Fibroblast of skin of left biceps (primary cell): ENCODE measurements at regions not wholly inside any gene's neighbourhood (a gene's known extent, or its start where the extent isn't known, plus 50 kb on each side); places are given as distances from the start of the nearest gene placed in this dataset.
"Not testable (repeated sequence)": the region's sequence is repeated elsewhere in the genome, so short reads cannot be mapped to it uniquely, and the experiment has no call there.

ENCODE experiments used
- DNase-seq, 2 experiments: peaks; one replicate each; pipeline ENCODE4 v3.0.0-alpha.2; 2013; ENCODE audit warnings: low read depth in 2 of 2

DNA sequence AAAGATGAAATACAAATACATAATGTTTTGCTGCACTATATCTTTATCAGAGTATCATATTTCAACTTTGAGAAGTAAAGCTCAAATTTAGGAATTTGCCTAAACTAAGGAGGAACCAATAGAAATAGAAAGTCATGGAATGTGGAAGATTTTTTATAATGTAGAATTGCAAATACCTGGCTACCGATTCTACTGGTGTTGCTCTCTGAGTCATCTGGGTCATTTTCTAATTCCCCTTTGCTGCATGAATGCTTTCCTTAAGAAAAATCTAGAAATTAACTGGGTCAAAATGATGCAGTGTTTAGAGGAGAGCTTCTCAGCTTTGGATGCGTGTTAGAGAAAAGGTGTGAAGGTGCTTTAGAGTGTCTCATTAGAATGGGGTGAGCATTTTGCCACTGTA lies 568.9 kb upstream of the ANKRD30A start:
- DNase-seq: no peak

DNA sequence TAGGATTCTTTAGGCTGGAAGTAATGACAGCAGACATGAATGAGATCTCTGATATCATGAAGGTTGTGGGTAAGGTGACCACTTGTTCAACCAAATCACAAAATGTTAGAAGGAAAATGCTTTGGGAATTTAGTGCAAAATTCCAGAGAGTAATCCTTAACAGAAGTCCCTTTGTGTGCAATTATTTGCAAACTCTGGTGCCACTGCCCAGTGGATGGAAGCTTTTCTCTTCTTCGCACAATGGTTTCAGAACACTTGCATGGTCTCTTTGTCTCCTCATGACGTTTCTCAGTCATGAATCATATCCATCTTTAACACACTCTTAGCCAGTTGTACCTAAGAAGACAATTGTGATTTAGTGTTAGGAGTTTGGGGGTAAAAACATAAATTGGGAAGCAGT lies 570.4 kb upstream of the ANKRD30A start:
- DNase-seq: no peak

DNA sequence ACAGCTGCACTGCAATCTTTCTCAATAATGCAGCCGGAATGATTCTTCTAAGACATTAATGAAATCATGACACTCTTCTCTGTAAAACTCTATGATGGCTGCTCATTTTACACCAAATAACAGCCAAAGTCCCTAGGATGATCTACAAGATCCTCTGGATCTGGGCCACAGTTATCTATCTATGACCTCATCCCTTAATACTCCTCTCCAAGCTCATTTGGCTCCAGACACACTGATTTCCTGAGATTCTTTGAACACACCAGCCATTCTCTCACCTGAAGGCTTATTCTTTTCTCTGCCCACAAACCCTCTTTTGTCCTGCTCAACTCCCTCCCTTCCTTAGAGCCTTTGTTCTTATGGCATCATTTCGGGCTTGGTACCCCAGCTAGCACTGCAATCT lies 577.4 kb upstream of the ANKRD30A start:
- DNase-seq: no peak

DNA sequence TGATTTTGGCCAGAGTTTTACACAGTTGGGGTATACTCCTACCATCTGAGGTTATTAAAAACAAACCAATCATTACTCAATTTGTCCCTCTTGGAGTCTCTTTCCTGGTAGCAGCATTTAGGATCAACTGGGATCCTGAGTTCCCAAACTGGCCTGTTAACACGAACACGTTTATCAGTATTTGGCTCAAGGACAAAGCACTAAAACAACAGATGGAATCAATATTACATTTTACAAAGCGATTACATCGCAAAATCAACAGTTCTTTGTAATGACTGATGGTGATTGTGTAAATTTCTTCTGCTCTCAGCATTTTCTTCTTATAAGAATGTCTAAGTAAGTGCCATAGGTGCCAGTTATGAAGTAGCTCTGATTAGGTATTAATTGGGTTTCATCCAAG lies 582.9 kb upstream of the ANKRD30A start:
- peak in 1 of 2 experiments; percentile 38 for DNase-seq

DNA sequence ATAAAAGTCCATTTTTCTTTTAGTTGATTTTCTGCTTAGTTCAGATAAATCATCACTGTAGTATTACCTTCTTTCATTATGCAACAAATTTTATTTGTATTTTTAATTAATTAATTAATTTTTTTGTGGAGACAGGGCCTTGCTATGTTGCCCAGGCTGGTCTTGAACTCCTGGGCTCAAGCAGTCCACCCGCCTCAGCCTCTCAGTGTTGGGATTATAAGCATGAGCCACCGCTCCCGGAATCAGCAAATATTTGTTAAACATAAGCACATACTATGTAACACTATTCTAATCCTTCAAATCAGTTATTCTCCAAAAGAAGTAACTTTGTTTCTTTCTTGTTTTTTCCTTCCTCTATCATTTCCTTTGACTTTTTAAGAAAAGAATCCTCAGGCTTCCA lies 584.8 kb upstream of the ANKRD30A start:
- DNase-seq: no peak

DNA sequence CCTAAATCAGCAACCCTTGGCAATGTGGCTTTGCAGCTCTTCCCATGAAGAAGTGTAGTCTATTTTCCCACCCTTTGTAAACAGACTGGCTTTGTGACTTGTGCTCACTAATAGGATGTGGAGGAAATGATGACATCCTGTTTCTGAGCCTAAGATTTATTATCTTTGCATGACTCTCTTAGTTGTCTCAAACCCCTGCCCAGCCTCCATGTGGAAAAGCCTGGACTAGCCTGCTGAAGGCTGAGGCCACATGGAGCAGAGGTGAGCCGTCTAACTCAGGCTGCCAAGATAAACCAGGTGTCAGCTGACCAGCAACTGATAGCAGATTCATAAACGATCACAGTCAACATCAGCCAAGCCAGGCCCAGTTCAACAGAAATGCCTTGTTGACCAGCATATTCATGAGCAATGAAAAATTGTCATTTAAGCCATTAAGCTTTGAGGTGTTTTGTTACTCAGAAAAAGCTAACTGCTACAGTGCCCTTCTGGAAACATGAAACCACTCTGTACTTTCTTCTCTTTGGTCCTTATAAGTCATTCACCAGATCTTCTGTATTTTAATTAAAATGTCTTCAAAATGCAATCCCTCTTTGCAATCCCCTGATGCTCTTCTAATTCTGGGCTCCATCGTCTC lies 586.3 kb upstream of the ANKRD30A start:
- no peak for DNase-seq

DNA sequence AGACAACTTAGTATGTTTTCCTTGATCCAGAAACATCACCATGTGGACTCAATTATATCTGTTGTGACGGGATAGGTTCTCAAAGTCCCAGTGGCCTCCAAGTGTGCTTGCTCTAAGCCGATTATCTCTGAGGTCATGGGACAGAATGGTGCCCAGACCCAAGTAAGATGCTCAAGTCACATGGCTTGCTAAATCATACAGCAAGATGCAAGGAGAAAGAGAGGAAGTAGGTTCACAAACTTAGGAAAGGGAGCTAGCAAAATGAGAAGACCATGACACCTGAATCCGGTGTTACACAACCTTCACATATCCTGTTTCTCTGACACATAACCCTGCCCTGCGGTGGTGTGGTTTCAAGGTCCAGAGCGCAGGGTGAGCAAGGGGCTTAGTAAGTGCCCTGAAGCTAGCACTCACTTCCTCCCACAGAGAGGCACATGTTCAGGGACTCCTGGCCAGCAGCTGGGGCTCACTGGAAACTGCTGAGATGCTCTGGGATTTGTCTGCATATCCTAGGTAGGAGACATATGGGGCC lies 590.9 kb upstream of the ANKRD30A start:
- DNase-seq: no peak

DNA sequence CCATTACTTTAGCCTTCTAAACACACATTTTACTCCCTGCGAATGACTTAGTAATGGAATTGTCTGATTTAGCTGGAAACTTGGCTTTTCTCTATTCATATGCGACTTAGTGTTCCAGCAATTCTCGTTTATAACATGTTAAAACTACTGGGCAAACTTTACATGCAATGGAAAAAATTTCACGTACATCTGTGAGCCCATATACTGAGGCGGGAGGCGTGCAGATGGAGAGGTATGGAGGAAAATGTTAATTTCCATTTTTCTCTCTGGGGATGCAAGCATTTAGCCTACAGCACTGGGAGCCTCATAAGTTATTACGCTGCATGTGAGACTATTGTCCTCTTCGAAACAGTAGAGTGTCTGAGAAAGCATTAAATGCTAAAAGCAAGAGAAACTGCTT lies 591.5 kb upstream of the ANKRD30A start:
- no peak for DNase-seq

DNA sequence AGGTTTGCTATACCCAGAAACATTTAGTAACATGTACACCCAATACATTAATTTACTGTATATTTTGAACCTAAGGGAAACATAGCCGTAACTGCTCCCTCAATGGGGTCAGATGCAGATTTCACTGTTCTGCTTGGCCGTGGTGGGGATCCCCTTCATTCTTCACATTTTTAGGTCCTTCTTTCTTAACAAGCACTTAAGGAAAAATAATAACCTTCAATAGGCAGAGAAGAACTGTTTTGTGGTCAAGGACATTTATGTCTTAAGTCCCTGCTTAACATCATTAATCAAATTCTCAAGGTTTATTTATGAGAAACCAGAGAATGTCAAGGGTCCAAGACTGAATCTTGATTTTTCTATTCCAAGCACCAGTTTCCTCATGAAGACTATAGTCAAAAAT lies 592.1 kb upstream of the ANKRD30A start:
- no peak for DNase-seq

DNA sequence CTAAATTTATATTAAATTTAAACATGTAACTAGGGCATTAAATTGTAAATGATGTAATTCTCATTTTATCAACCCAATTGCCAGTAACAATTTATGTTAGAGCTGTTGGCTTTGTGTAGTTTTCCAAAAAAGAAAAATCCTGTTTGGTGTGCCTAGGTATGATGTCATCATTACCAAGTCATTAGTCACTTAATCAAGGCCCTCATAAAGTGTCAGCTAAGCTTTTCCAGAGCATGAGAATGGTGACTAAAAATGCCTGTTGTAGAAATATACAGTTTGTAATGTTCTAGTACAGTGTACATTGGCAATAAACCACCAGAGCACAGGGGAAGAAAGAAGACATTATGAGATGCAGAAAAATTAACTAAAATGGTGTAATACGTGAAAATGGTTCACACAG lies 593.8 kb upstream of the ANKRD30A start:
- DNase-seq: no peak

DNA sequence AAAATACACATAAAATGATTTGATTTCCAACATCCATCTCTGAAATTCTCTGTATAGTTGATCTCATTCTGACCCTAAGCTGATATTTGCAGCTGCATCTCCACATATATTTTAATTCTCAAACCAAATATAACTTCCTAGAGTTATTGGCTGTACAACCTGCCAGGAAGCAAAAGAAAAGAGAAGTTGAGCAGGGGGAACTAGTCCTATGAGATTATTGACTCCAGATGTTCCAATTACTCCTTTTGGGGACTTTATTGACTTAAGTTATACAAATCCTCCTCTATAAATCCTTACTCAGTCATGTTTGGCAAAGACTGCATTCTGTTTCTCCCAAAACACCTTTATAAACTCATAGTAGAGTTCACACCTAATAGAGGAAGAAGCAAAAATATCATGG lies 599.4 kb upstream of the ANKRD30A start:
- no peak for DNase-seq

DNA sequence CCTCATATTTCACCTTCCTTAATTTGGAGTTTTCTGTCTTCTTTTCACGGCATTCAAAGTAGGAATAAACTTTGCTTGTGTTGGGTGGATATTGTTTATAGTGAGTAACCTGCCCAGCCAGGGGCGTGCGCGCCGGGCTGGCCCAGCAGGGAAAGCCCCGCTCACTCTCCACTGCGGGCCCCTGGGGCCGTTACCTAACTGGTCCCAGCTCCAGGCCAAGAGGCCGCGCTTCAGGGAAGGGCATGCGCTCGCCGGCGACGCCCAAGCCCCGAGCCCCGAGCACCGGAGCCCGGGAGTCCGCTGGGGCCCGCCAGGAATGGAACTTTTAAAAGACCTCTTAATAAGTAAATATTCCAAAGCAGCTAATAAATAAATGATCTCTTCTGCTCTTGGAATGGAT lies 601.3 kb upstream of the ANKRD30A start:
- DNase-seq: not testable (repeated sequence)

DNA sequence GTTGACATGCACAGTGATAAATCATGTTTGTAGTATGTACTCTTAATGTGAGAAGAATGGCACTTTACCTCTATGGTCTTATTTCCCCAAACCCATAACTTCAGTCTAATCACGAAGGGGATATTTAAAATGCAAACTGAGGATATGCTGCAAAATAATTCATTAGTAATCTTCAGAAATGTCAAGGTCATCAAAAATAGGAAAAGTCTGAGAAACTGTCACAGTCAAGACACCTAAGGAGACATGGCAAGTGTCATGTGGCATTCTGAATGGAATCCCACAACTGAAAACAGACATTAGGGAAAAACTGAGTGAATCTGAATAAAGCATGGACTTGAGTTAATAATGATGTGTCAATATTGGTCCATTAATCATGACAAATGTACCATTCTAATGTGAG lies 605.5 kb upstream of the ANKRD30A start:
- DNase-seq: no peak

DNA sequence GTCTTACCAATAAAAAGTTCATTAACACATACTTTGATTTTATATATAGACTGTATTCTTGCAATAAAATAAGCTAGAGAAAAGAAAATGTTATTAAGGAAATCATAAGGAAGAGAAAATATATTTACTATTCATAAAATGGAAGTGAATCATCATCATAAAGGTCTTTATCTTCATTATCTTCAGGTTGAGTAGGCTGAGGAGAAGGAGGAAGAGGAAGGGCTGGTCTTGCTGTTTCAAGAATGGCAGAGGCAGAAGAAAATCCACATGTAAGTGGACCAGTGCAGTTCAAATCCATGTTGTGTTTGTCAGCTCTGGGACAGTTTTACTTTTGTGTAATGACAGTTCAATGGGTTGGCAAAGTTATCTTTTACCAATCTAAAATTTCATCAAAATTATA lies 609.1 kb upstream of the ANKRD30A start:
- DNase-seq: no peak

DNA sequence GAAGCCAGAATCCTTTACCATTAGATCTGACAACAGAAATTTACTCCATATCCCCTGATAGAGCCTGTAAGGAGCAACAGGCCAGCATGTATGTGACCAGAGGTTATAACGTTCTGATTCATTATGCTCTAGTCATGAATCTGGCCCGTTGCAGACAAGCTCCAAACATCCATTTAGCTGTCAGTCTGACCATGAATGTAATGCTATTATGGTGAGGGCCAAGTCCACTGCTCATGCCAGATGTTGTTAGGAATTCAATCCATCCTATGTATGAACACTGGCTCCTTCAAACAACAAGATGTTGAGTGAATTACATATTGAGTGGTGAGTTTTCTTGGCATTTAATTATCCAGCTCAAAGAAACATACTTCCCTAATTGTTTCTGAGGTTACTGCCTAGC lies 610.1 kb upstream of the ANKRD30A start:
- peak; percentile 55 to 67 for DNase-seq

DNA sequence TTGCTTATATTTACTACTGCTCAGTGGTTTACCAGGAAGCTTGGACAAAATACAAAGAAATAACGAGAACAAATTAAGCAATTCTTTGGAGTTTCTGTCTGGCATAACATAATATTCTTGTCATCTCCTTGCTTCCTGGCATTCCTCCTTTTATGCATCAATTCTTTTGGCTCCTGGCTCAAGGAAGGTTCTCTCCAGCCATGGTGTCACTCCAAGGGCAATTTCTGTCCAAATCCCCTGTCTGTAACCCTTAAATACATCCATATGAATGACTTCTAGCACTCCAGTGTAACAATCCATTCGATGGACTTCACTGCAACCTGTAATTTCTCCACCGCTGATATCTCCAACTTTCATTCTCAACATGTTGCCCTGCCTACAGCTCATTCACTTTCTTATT lies 617.7 kb upstream of the ANKRD30A start:
- DNase-seq: no peak

DNA sequence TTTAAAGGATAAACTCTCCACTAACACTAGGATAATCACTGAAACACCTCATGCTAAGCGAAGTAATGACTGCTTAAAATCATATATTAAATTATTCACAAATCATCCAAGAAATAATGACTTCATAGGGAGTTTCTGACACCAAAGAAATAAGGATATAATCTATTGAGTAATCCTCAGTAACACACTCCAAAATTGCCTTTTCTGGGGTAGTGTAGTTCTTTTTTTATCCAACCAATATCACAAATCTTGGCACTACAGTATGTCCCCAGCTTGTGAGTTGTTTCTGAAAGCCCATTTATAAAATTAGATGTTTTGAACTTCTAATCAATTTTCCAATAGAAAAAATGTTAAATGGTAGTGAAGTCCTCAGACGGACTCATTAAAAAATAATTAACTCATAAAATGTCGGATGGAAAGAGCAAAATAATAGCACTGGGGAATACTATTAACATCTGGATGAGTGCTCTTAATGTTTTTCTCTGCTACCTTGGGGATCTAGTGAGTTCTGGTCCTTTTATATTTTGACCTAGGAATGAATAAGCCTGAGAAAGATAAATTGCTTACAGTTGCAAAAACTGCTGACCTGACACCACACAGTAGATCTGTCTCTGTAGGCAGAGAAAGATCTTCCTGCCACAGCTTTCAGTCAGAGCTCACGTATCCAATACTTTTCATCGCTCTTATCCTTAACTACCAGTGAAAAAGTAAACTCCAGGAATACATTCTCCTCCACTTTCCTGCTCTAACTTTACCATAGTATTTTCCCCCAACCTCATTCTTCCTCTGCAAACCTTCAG lies 618.5 kb upstream of the ANKRD30A start:
- DNase-seq: no peak

DNA sequence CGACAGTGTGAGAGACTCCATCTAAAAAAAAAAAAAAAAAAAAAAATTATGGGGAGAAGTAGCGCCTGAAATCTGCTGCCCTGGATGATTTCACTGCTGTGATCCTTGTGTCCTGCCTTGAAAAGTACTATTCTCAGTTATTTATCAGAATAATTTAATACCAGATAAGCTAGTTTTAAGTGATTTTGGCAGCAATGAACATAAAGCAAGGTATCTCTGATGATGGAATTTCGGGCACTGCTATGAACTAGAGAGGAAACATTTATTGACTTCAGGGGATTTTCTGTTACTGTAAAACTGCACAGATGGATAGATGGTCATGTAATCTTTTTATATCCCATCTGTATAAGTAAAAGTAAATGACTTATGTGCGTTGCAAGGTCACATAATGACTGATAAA lies 619.1 kb upstream of the ANKRD30A start:
- DNase-seq: no peak

DNA sequence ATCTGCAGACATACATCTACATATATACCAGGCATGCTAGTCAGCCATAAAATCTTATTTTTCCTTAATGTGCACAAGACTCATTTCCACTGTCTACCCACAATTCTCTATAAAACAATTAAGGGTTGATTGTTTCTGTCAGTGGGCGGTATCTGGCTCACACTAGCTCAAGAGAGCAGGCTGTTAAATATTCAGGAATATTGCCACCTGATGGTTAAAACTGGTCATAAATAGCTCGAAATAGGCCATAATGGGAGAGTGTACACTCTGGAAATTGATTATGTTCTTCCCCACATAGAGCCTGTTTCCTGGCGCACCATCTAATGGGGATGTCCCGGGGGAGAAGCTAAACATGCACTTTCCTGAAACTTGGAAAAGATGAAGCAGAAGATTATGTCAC lies 620.6 kb upstream of the ANKRD30A start:
- no peak for DNase-seq

DNA sequence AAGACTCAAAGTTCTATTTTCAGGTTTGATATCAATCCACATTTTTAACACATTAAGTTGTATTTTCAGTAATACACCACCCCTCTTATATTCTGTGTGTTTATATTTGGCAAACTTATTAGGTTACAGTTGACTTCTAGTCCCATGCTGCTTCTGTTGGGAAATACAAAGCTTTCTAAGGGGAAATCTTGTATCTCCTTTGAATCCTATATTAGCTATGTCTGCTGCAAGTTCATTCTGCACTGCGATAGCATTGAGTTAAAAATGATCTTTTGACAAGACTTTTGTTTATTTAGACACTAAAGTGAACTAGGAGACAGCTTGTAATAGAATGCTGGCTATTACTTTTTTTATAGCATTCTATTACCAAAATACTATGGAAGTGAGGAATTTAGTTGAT lies 625.1 kb upstream of the ANKRD30A start:
- DNase-seq: no peak

DNA sequence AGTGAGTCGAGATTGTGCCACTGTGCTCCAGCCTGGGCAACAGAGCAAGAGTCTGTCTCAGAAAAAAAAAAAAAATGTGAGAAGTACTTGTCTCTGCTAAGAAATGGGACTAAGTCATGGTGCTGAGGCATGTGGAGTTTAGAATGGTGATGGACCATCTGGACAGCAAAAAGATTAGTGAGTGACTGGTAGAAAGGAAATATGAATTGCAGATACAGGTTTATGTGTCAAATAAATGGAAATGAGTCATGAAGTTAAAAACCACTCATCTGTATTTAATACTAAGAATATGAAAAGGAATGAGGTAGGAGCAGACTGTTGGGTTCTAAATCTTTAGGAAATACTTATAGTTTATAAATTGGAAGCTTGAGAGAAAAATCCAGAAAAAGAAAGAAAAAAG lies 625.7 kb upstream of the ANKRD30A start:
- DNase-seq: peak in 1 of 2 experiments; percentile 13

DNA sequence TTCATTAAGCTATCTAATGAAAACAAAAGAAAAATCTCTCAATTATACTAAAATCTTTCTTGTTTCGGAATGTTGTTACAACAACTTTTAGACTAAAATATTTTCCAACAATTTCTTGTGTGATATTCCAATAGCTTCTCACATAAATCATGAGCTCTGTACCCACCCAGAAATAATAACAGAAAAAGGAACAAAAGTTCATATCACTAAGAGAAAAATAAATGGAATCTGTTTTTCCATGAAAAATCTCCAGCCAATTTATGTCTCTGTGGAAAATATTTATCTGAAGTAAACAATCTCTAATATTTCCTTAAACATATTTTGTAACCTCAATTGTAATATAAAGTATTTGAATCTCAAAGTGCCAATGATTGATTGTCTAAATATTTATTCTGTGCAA lies 628.6 kb upstream of the ANKRD30A start:
- no peak for DNase-seq

DNA sequence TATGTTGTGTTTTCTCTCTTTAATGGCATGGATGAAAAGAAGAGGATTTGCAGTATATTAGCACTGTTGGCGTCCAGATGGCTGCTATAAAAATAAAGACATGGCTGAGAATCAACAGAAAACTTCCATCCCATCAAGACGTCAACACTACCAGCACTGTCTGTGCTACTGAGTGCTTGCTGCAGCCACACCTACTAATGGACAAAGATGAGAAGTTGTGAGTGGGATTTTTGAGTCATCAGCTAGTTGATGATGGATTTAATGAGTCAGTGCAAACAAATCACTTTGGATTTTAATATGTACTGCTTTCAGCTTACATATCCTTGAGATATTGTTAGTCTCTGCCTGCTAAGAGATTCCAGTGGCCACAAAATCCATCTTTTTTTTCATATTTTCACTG lies 631.0 kb upstream of the ANKRD30A start:
- peak; percentile 87 to 89 for DNase-seq
